ENCODE measurements at regions not wholly inside any gene's neighbourhood (a gene's known extent, or its start where the extent isn't known, plus 50 kb on each side); places are given as distances from the start of the nearest gene placed in this dataset.

- no peak for TF ChIP-seq NFYB (CRISPR knock-in tag; conservative IDR thresholded peaks at IDR 0.05; ENCODE audit: low read depth)
- no peak for TF ChIP-seq CTCF (IDR thresholded peaks at IDR 0.05)
- TF ChIP-seq TEAD4 (CRISPR knock-in tag; IDR thresholded peaks at IDR 0.05) = no peak
- no peak for TF ChIP-seq E2F1 (CRISPR knock-in tag; IDR thresholded peaks at IDR 0.05)
- TF ChIP-seq ZNF138 (CRISPR knock-in tag; conservative IDR thresholded peaks at IDR 0.05) = no peak
- TF ChIP-seq ZNF232 (CRISPR knock-in tag; IDR thresholded peaks at IDR 0.05) = no peak
- TF ChIP-seq ZNF512 (CRISPR knock-in tag; IDR thresholded peaks at IDR 0.05; ENCODE audit: borderline replicate concordance) = no peak
- no peak for TF ChIP-seq MAX (CRISPR knock-in tag; IDR thresholded peaks at IDR 0.05)
- no peak for TF ChIP-seq RELA (CRISPR knock-in tag; IDR thresholded peaks at IDR 0.05; ENCODE audit: borderline replicate concordance)
- TF ChIP-seq, protein P1, sequence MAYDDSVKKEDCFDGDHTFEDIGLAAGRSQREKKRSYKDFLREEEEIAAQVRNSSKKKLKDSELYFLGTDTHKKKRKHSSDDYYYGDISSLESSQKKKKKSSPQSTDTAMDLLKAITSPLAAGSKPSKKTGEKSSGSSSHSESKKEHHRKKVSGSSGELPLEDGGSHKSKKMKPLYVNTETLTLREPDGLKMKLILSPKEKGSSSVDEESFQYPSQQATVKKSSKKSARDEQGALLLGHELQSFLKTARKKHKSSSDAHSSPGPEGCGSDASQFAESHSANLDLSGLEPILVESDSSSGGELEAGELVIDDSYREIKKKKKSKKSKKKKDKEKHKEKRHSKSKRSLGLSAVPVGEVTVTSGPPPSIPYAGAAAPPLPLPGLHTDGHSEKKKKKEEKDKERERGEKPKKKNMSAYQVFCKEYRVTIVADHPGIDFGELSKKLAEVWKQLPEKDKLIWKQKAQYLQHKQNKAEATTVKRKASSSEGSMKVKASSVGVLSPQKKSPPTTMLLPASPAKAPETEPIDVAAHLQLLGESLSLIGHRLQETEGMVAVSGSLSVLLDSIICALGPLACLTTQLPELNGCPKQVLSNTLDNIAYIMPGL (CRISPR knock-in tag; IDR thresholded peaks at IDR 0.05) = no peak
- no peak for TF ChIP-seq SP1 (CRISPR knock-in tag; conservative IDR thresholded peaks at IDR 0.05)
- no peak for TF ChIP-seq ATF3 (CRISPR knock-in tag; conservative IDR thresholded peaks at IDR 0.05)
- no peak for TF ChIP-seq ZMAT4 (CRISPR knock-in tag; IDR thresholded peaks at IDR 0.05)
These were observed 213.5 kb upstream of the RND3 start for GRCh38 chr2:150700666-150701580.

Data from WTC11 (cell line).